WERI-Rb-1 (cell line): ENCODE measurements at regions not wholly inside any gene's neighbourhood (a gene's known extent, or its start where the extent isn't known, plus 50 kb on each side); places are given as distances from the start of the nearest gene placed in this dataset.

Experiments used
- DNase-seq: peaks from one replicate; pipeline ENCODE4 v3.0.0-alpha.2; 2020
- H3K27ac ChIP-seq: fragments of 250-450 bp; sonication (Bioruptor Pico); 2 replicates; pipeline ENCODE4 v1.5.1; 2020; ENCODE audit warnings: mild to moderate bottlenecking, moderate library complexity
- H3K27me3 ChIP-seq: fragments of 250-450 bp; sonication (Bioruptor Pico); 2 replicates; pipeline ENCODE4 v1.5.1; 2021; ENCODE audit warnings: mild to moderate bottlenecking, low read depth, moderate library complexity; ENCODE audit not compliant: insufficient read depth, severe bottlenecking
- H3K36me3 ChIP-seq: fragments of 250-450 bp; sonication (Bioruptor Pico); 2 replicates; pipeline ENCODE4 v1.5.1; 2020; ENCODE audit warnings: mild to moderate bottlenecking, moderate library complexity
- H3K4me3 ChIP-seq: 2 replicates; pipeline ENCODE4 v1.5.1; 2011; ENCODE audit warnings: low read depth, mild to moderate bottlenecking, control low read depth, low read length
- H3K9me3 ChIP-seq: fragments of 250-450 bp; sonication (Bioruptor Pico); 2 replicates; pipeline ENCODE4 v1.5.1; 2021; ENCODE audit warnings: mild to moderate bottlenecking, moderate library complexity; ENCODE audit not compliant: severe bottlenecking
- CTCF ChIP-seq: IDR thresholded peaks from 2 replicates; pipeline ENCODE4 v1.5.1; 2011; ENCODE audit warnings: low read depth, mild to moderate bottlenecking, control low read depth, inconsistent platforms, low read length

GRCh38 chr7:54337466-54337865 lies 204.7 kb upstream of the VSTM2A start:
- Histone ChIP-seq H3K9me3 (no peaks in the 10 kb centered on the region), H3K36me3 (no peaks in the 10 kb centered on the region), H3K4me3 (no peak overlapping the region), H3K27ac (no peak overlapping the region), H3K27me3 (no peaks in the 10 kb centered on the region)
- no peak for DNase-seq
- TF ChIP-seq CTCF, result no peak

GRCh38 chr7:54338319-54338718 lies 203.9 kb upstream of the VSTM2A start:
- TF ChIP-seq CTCF, result no peak

GRCh38 chr7:54339073-54339472 lies 203.1 kb upstream of the VSTM2A start:
- no peak for TF ChIP-seq CTCF
- no peaks in the 10 kb centered on the region for H3K27me3 ChIP-seq
- H3K27ac ChIP-seq, result no peak overlapping the region
- no peaks in the 10 kb centered on the region for H3K9me3 ChIP-seq
- no peak overlapping the region for H3K4me3 ChIP-seq
- DNase-seq, result no peak
- no peaks in the 10 kb centered on the region for H3K36me3 ChIP-seq

More at GRCh38 chr7:54338319-54338718, 203.9 kb upstream of the VSTM2A start:
- Histone ChIP-seq H3K9me3 (no peaks in the 10 kb centered on the region), H3K27me3 (no peaks in the 10 kb centered on the region), H3K4me3 (no peak overlapping the region), H3K27ac (no peak overlapping the region), H3K36me3 (no peaks in the 10 kb centered on the region)
- DNase-seq, result no peak

- Histone ChIP-seq H3K27me3 (no peaks in the 10 kb centered on the region), H3K36me3 (no peaks in the 10 kb centered on the region), H3K4me3 (no peak overlapping the region), H3K9me3 (no peaks in the 10 kb centered on the region), H3K27ac (no peak overlapping the region; the same call in 1 of the 2 replicates)
- no peak for TF ChIP-seq CTCF
- no peak for DNase-seq
Measured at GRCh38 chr7:54342458-54342857, 199.7 kb upstream of the VSTM2A start.

GRCh38 chr7:54343511-54343910 lies 198.7 kb upstream of the VSTM2A start:
- no peak for DNase-seq
- no peaks in the 10 kb centered on the region for H3K36me3 ChIP-seq

More at GRCh38 chr7:54343511-54343910, 198.7 kb upstream of the VSTM2A start:
- no peak overlapping the region for H3K27ac ChIP-seq
- H3K4me3 ChIP-seq, result no peak overlapping the region
- TF ChIP-seq CTCF, result no peak
- H3K27me3 ChIP-seq, result no peaks in the 10 kb centered on the region
- H3K9me3 ChIP-seq, result no peaks in the 10 kb centered on the region
